ENCODE measurements at regions not wholly inside any gene's neighbourhood (a gene's known extent, or its start where the extent isn't known, plus 50 kb on each side); places are given as distances from the start of the nearest gene placed in this dataset.

- Histone ChIP-seq H3K79me2 (ENCODE audit: control insufficient read depth, insufficient read depth, low read length) (no peaks in the 10 kb centered on the region), H3K4me1 (ENCODE audit: control insufficient read depth, insufficient read depth, low read length) (no peaks in the 10 kb centered on the region), H3K9ac (ENCODE audit: control insufficient read depth, insufficient read depth, low read length) (no peak overlapping the region), H2AFZ (ENCODE audit: control insufficient read depth, low read depth, low read length) (no peak overlapping the region), H3K27me3 (replicated peaks in 1 of 2; ENCODE audit: control insufficient read depth in 2 of 2, insufficient read depth in 2 of 2, low read length in 1 of 2) (no peaks in the 10 kb centered on the region), H4K20me1 (ENCODE audit: control insufficient read depth, insufficient read depth) (no peaks in the 10 kb centered on the region), H3K27ac (ENCODE audit: control insufficient read depth, insufficient read depth) (no peak overlapping the region), H3K36me3 (ENCODE audit: control insufficient read depth in 2 of 2, insufficient read depth in 2 of 2, low read length in 1 of 2) (no peaks in the 10 kb centered on the region), H3K9me3 (replicated peaks; ENCODE audit: control insufficient read depth, insufficient read depth, low read length) (no peaks in the 10 kb centered on the region), H3K4me2 (ENCODE audit: control insufficient read depth, insufficient read depth) (no peak overlapping the region), H3K4me3 (no peak overlapping the region)
- ChIA-PET SMC1A (ENCODE audit: uncharacterized antibody, unreplicated experiment) (interaction anchor here (0.7 kb wide), 1 partner anchor 361 kb away, joined by 3 read pairs; no protein-coding TSS in a partner anchor), CTCF (interaction anchor here (0.7 kb wide), 1 partner anchor 574 kb away, joined by 3 read pairs; no protein-coding TSS in a partner anchor), RAD21 (ENCODE audit: unreplicated experiment) (no interaction called here), POLR2A (no interaction called here)
- no peak for DNase-seq (ENCODE audit: low read depth, low spot score)
- intact Hi-C loops (cut with micrococcal nuclease; ENCODE audit: unreplicated experiment) (no loop called here), in situ Hi-C loops (cut with MboI) (no loop called here)
- BruUV-seq (replicated peaks) = no TSS peak
- 68% methylated on average over 2 of the region's 2 CpGs for WGBS (ENCODE audit: insufficient coverage, insufficient replicate concordance, low lambda C conversion rate, missing lambda C conversion rate)
- ATAC-seq = no peak
- FAIRE-seq = no peak
- TF ChIP-seq YY1 (IDR thresholded peaks at IDR 0.05; ENCODE audit: low read depth, low read length) (no peak), NBN (IDR thresholded peaks at IDR 0.05) (no peak), PRDM15 (CRISPR knock-in tag; IDR thresholded peaks at IDR 0.05) (no peak), ZSCAN29 (IDR thresholded peaks at IDR 0.05) (no peak), CREM (IDR thresholded peaks at IDR 0.05; ENCODE audit: low read depth) (no peak), GATAD2B (conservative IDR thresholded peaks at IDR 0.05; ENCODE audit: low read depth) (no peak), TCF3 (IDR thresholded peaks at IDR 0.05; ENCODE audit: borderline replicate concordance, insufficient read depth, low read depth, low read length) (no peak), REST (IDR thresholded peaks at IDR 0.05; ENCODE audit: low read depth, low read length) (no peak), MEF2A (IDR thresholded peaks at IDR 0.05; ENCODE audit: insufficient read depth, low read depth, low read length) (no peak), HDAC6 (IDR thresholded peaks at IDR 0.05; ENCODE audit: unreplicated experiment) (no peak), STAT3 (IDR thresholded peaks at IDR 0.05; ENCODE audit: low read depth, low read length) (no peak), POLR2AphosphoS2 (IDR thresholded peaks at IDR 0.05; ENCODE audit: low read depth, low read length) (no peak), ZNF384 (IDR thresholded peaks at IDR 0.05; ENCODE audit: borderline replicate concordance, low read depth, low read length) (no peak), NR2F1 (conservative IDR thresholded peaks at IDR 0.05) (no peak), RCOR1 (conservative IDR thresholded peaks at IDR 0.05; ENCODE audit: low read depth, low read length) (no peak), POU2F2 (IDR thresholded peaks at IDR 0.05; ENCODE audit: borderline replicate concordance, low read depth, low read length) (no peak), TARDBP (IDR thresholded peaks at IDR 0.05; ENCODE audit: borderline replicate concordance) (no peak), ELK1 (IDR thresholded peaks at IDR 0.05; ENCODE audit: low read depth, low read length) (no peak)
- TF ChIP-seq, protein P1, sequence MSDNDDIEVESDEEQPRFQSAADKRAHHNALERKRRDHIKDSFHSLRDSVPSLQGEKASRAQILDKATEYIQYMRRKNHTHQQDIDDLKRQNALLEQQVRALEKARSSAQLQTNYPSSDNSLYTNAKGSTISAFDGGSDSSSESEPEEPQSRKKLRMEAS (IDR thresholded peaks at IDR 0.05; ENCODE audit: low read depth, low read length) = no peak
Measured at GRCh38 chr5:158586054-158586453, 513.7 kb downstream of the EBF1 start.
